ENCODE measurements at regions not wholly inside any gene's neighbourhood (a gene's known extent, or its start where the extent isn't known, plus 50 kb on each side); places are given as distances from the start of the nearest gene placed in this dataset.
"Not testable (repeated sequence)": the region's sequence is repeated elsewhere in the genome, so short reads cannot be mapped to it uniquely, and the experiment has no call there.

- not testable (repeated sequence) for TF ChIP-seq POLR2A, CTCF, EP300 (IDR thresholded peaks at IDR 0.05)
Observed at GRCh38 chr21:5064581-5065142, 5456.7 kb upstream of the TPTE start.

All from tibial nerve (tissue), 4 donors.